Caco-2 (cell line): ENCODE measurements at regions not wholly inside any gene's neighbourhood (a gene's known extent, or its start where the extent isn't known, plus 50 kb on each side); places are given as distances from the start of the nearest gene placed in this dataset.

Experiments
- BruUV-seq: library from RNA; stranded (reverse); fragments of 400-500 nt; replicated peaks from 2 replicates; lab custom pipeline; 2021; lab: Mats Ljungman, UMichigan
- CTCF ChIA-PET: fragments of 300-600 bp; sonication (Branson Sonifier 250); formaldehyde crosslinking; loops from one replicate; lab custom pipeline; 2022; ENCODE audit warnings: antibody characterized with exemption; lab: Charles Lee
- POLR2A ChIA-PET: fragments of 300-600 bp; sonication (Branson Sonifier 250); formaldehyde crosslinking; loops from one replicate; lab custom pipeline; 2022; ENCODE audit warnings: antibody characterized with exemption; lab: Charles Lee
- DNase-seq, 2 experiments: peaks; one replicate each; pipeline versions ENCODE4 v3.0.0 to v3.0.0-alpha.2; 2020 to 2022
- H3K27me3 ChIP-seq: replicated peaks from 2 replicates; pipeline ENCODE4 v1.6.0; 2011; ENCODE audit warnings: low read length; ENCODE audit not compliant: control insufficient read depth, insufficient read depth
- H3K36me3 ChIP-seq: 2 replicates; pipeline ENCODE4 v1.5.1; 2011; ENCODE audit warnings: low read length; ENCODE audit not compliant: control insufficient read depth, insufficient read depth
- H3K4me1 ChIP-seq: fragments of 250-450 bp; sonication (Bioruptor Pico); 2 replicates; pipeline ENCODE4 v1.5.1; 2020; ENCODE audit warnings: mild to moderate bottlenecking
- H3K4me3 ChIP-seq: 2 replicates; pipeline ENCODE4 v1.5.1; 2011; ENCODE audit warnings: low read depth, mild to moderate bottlenecking, control low read depth, low read length
- H3K9me3 ChIP-seq: fragments of 250-450 bp; sonication (Bioruptor Pico); 2 replicates; pipeline ENCODE4 v1.5.1; 2020; ENCODE audit warnings: mild to moderate bottlenecking, moderate library complexity
- H3K27ac Mint-ChIP-seq: one replicate; pipeline ENCODE4 v1.8.0; 2022; ENCODE audit warnings: mixed read lengths; ENCODE audit not compliant: unreplicated experiment
- H3K27me3 Mint-ChIP-seq: one replicate; pipeline ENCODE4 v1.8.0; 2022; ENCODE audit warnings: mixed read lengths; ENCODE audit not compliant: insufficient read depth, unreplicated experiment
- H3K36me3 Mint-ChIP-seq: one replicate; pipeline ENCODE4 v1.8.0; 2022; ENCODE audit warnings: mild to moderate bottlenecking, mixed read lengths; ENCODE audit not compliant: insufficient read depth, unreplicated experiment
- H3K4me1 Mint-ChIP-seq: one replicate; pipeline ENCODE4 v1.8.0; 2022; ENCODE audit warnings: low read depth, mixed read lengths; ENCODE audit not compliant: unreplicated experiment
- H3K4me3 Mint-ChIP-seq: one replicate; pipeline ENCODE4 v1.8.0; 2022; ENCODE audit warnings: mild to moderate bottlenecking, moderate library complexity, mixed read lengths; ENCODE audit not compliant: unreplicated experiment
- H3K9me3 Mint-ChIP-seq: one replicate; pipeline ENCODE4 v1.8.0; 2022; ENCODE audit warnings: mixed read lengths; ENCODE audit not compliant: unreplicated experiment
- intact Hi-C: fragments of 100-400 bp; cut with micrococcal nuclease; formaldehyde crosslinking; loops from one replicate; pipeline ENCODE4 v1.10.0; 2022; ENCODE audit not compliant: unreplicated experiment
- TF ChIP-seq, protein P1 (sequence below), 2 experiments: fragments of 200-600 bp in 1 of 2; IDR thresholded peaks; 1 replicate in 1 of 2; 2 replicates in 1 of 2; pipeline versions ENCODE4 v1.5.1 to v1.8.0; 2011 to 2022; ENCODE audit warnings: antibody characterized with exemption in 1 of 2, control low read depth in 1 of 2, inconsistent platforms in 1 of 2, low read depth in 1 of 2, low read length in 1 of 2, mild to moderate bottlenecking in 1 of 2, moderate library complexity in 1 of 2; ENCODE audit not compliant: insufficient read depth in 1 of 2, severe bottlenecking in 1 of 2, unreplicated experiment in 1 of 2

DNA sequence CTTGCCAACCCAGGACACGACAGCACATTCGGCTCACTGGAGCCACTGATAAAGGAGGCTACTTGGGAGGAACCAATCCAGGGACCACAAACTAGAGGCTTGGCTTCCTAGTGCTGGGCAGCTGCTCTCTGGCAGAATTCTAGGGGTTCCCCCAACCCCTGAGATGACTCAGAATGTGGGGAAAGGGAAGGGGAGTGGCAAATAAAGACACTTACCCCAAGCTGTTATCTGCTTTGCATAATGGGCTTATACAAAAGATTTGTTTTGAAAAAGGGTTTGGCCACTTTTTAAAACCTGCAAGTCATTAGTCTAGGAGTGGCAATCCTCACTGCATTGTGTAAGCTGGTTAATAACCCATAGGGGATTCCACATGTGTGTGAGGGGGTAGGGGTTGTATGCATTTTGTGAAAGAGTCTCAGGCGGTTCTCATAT, 64.1 kb upstream of the LMO1 start:
- H3K4me1 ChIP-seq: no peaks in the 10 kb centered on the region
- H3K4me3 ChIP-seq: no peak overlapping the region
- TF ChIP-seq, protein P1, sequence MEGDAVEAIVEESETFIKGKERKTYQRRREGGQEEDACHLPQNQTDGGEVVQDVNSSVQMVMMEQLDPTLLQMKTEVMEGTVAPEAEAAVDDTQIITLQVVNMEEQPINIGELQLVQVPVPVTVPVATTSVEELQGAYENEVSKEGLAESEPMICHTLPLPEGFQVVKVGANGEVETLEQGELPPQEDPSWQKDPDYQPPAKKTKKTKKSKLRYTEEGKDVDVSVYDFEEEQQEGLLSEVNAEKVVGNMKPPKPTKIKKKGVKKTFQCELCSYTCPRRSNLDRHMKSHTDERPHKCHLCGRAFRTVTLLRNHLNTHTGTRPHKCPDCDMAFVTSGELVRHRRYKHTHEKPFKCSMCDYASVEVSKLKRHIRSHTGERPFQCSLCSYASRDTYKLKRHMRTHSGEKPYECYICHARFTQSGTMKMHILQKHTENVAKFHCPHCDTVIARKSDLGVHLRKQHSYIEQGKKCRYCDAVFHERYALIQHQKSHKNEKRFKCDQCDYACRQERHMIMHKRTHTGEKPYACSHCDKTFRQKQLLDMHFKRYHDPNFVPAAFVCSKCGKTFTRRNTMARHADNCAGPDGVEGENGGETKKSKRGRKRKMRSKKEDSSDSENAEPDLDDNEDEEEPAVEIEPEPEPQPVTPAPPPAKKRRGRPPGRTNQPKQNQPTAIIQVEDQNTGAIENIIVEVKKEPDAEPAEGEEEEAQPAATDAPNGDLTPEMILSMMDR (IDR thresholded peaks at IDR 0.05; ENCODE audit: insufficient read depth in 1 of 2, low read depth in 1 of 2, low read length in 1 of 2, severe bottlenecking in 1 of 2, unreplicated experiment in 1 of 2): no peak
- BruUV-seq: no TSS peak
- peaks cover 4% of the 10 kb centered on the region for H3K27me3 Mint-ChIP-seq
- ChIA-PET POLR2A (no interaction called here), CTCF (interaction anchor here (0.9 kb wide), 2 partner anchors 28 to 239 kb away, joined by 3 read pairs; no protein-coding TSS in a partner anchor)
- H3K4me3 Mint-ChIP-seq: no peak overlapping the region
- no peaks in the 10 kb centered on the region for H3K27me3 ChIP-seq
- H3K9me3 ChIP-seq: no peaks in the 10 kb centered on the region
- no peaks in the 10 kb centered on the region for H3K9me3 Mint-ChIP-seq
- intact Hi-C loops: loop anchor here (2.0 kb wide), 1 partner anchor 239 kb away; no protein-coding TSS in a partner anchor
- no peaks in the 10 kb centered on the region for H3K4me1 Mint-ChIP-seq
- DNase-seq: no peak
- no peaks in the 10 kb centered on the region for H3K36me3 ChIP-seq
- H3K27ac Mint-ChIP-seq: no peak overlapping the region
- H3K36me3 Mint-ChIP-seq: no peaks in the 10 kb centered on the region

DNA sequence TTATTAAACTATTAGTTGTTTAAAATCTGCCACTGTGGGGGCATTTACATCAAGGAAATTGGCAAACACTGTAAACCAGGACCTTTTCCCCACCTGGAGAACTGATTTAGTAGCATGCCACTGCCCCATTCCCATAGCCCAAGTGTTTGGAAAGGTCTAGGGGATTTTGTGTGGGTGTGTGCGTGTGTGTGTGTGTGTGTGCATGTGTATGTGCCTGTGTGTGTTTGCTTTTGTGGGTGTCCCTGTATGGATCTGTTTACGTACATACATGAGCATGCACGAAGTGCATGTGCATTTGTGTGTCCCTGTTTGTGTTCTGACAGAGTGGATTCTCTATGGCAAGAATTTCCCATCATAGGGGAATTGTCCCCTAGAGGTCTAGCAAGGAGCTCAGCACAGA, 62.7 kb upstream of the LMO1 start:
- H3K27ac Mint-ChIP-seq: no peak overlapping the region
- POLR2A ChIA-PET: no interaction called here

DNA sequence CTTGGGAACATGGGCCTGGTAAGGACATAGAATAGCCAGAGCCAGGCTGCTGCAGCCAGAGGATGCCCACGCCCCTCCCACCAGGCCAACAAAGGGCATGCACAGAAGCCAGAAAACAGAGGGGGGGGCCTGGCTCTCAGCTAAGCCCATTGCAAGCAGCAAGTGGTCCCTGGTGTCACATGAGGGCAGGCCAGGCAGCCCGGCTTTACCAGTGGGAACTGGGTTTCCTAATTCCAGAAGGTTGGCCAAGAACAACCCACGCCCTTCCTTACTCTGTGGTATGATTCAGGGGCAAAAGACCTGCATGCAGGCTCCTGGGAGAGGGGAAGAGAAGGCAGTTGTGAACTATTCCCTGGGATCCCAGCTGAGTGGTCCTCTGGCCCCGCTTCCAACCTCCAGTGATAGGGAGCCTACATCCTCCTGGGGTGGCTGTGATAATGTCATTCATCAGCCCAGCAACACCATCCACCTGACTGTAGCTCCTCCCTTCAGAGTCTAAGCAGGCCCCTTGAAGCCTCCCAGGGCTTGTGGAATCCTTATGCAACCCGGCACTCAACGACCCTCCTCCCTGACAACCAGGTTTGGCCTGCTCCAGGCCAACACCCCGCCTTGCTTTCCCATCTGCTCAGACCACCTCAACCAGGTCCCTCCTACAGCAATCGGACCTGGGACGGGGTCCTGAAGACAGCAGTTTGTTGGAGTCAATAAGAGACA, 62.1 kb upstream of the LMO1 start:
- no peak overlapping the region for H3K4me3 Mint-ChIP-seq
- H3K4me1 Mint-ChIP-seq: no peaks in the 10 kb centered on the region
- no TSS peak for BruUV-seq
- ChIA-PET POLR2A (no interaction called here), CTCF (interaction anchor here (0.6 kb wide), 1 partner anchor 258 kb away, joined by 13 read pairs; no protein-coding TSS in a partner anchor)
- no peak for DNase-seq
- Histone ChIP-seq H3K9me3 (no peaks in the 10 kb centered on the region), H3K27me3 (no peaks in the 10 kb centered on the region; the same call in 1 of the 2 replicates), H3K36me3 (no peaks in the 10 kb centered on the region), H3K4me1 (no peaks in the 10 kb centered on the region), H3K4me3 (no peak overlapping the region)
- H3K27ac Mint-ChIP-seq: no peak overlapping the region
- H3K36me3 Mint-ChIP-seq: no peaks in the 10 kb centered on the region
- H3K9me3 Mint-ChIP-seq: no peaks in the 10 kb centered on the region
- TF ChIP-seq, protein P1 (IDR thresholded peaks at IDR 0.05; ENCODE audit: insufficient read depth in 1 of 2, low read depth in 1 of 2, low read length in 1 of 2, severe bottlenecking in 1 of 2, unreplicated experiment in 1 of 2): no peak
- H3K27me3 Mint-ChIP-seq: peaks cover 10% of the 10 kb centered on the region
- intact Hi-C loops: no loop called here

More for the DNA sequence above, 62.7 kb upstream of the LMO1 start:
- Histone ChIP-seq H3K9me3 (no peaks in the 10 kb centered on the region), H3K4me3 (no peak overlapping the region), H3K4me1 (no peaks in the 10 kb centered on the region), H3K27me3 (no peaks in the 10 kb centered on the region; the same call in 1 of the 2 replicates), H3K36me3 (no peaks in the 10 kb centered on the region)
- CTCF ChIA-PET: no interaction called here
- no peaks in the 10 kb centered on the region for H3K36me3 Mint-ChIP-seq
- H3K9me3 Mint-ChIP-seq: no peaks in the 10 kb centered on the region
- peaks cover 9% of the 10 kb centered on the region for H3K27me3 Mint-ChIP-seq
- TF ChIP-seq, protein P1 (IDR thresholded peaks at IDR 0.05; ENCODE audit: insufficient read depth in 1 of 2, low read depth in 1 of 2, low read length in 1 of 2, severe bottlenecking in 1 of 2, unreplicated experiment in 1 of 2): no peak
- H3K4me3 Mint-ChIP-seq: no peak overlapping the region
- DNase-seq: no peak
- BruUV-seq: no TSS peak
- intact Hi-C loops: no loop called here
- H3K4me1 Mint-ChIP-seq: no peaks in the 10 kb centered on the region
